GM23338 (cell line): ENCODE measurements at regions not wholly inside any gene's neighbourhood (a gene's known extent, or its start where the extent isn't known, plus 50 kb on each side); places are given as distances from the start of the nearest gene placed in this dataset.

Experiments
- CTCF ChIP-seq, 2 experiments: fragments of 200-600 bp in 1 of 2; sonication (generic) in 1 of 2; conservative IDR thresholded peaks; 2 replicates each; pipeline versions ENCODE4 v1.5.1 to v1.6.1; 2016 to 2017; ENCODE audit warnings: antibody characterized with exemption in 2 of 2, low read depth in 2 of 2, mild to moderate bottlenecking in 2 of 2, moderate library complexity in 1 of 2
- ETS1 ChIP-seq: IDR thresholded peaks from 2 replicates; pipeline ENCODE4 v1.6.1; 2016; ENCODE audit warnings: antibody characterized with exemption
- EZH2 ChIP-seq: fragments of 200-600 bp; sonication (generic); IDR thresholded peaks from one replicate; pipeline ENCODE4 v1.8.0; 2017; ENCODE audit warnings: antibody characterized with exemption, mild to moderate bottlenecking, low read depth; ENCODE audit not compliant: unreplicated experiment
- EZH2phosphoT487 ChIP-seq: fragments of 200-600 bp; sonication (generic); IDR thresholded peaks from one replicate; pipeline ENCODE4 v1.8.1; 2018; ENCODE audit warnings: antibody characterized with exemption; ENCODE audit not compliant: unreplicated experiment
- NANOG ChIP-seq: IDR thresholded peaks from 2 replicates; pipeline ENCODE4 v1.6.1; 2016; ENCODE audit warnings: antibody characterized with exemption, borderline replicate concordance
- POLR2AphosphoS5 ChIP-seq: IDR thresholded peaks from 2 replicates; pipeline ENCODE4 v1.6.1; 2016; ENCODE audit warnings: antibody characterized with exemption, low read depth
- STAT1 ChIP-seq: IDR thresholded peaks from one replicate; pipeline ENCODE4 v1.6.1; 2016; ENCODE audit warnings: antibody characterized with exemption; ENCODE audit not compliant: unreplicated experiment
- ZNF331 ChIP-seq: fragments of 250-450 bp; sonication (Bioruptor Pico); IDR thresholded peaks from 2 replicates; pipeline ENCODE4 v1.5.0; 2020; ENCODE audit warnings: low read depth, mild to moderate bottlenecking, moderate library complexity

GRCh38 chr10:26640391-26640790 is 57.1 kb upstream of the PDSS1 start:
- no peak for TF ChIP-seq POLR2AphosphoS5
- no peak for TF ChIP-seq EZH2
- no peak for TF ChIP-seq CTCF (conservative IDR thresholded peaks at IDR 0.05; ENCODE audit: low read depth in 2 of 2)
- no peak for TF ChIP-seq ZNF331 (CRISPR knock-in tag)
- no peak for TF ChIP-seq NANOG
- TF ChIP-seq EZH2phosphoT487, result no peak
- no peak for TF ChIP-seq STAT1
- TF ChIP-seq ETS1, result no peak
